HT1080 (cell line): ENCODE measurements at regions not wholly inside any gene's neighbourhood (a gene's known extent, or its start where the extent isn't known, plus 50 kb on each side); places are given as distances from the start of the nearest gene placed in this dataset.

Experiments used
- DNase-seq: peaks from one replicate; pipeline ENCODE4 v3.0.0-alpha.2; 2015; ENCODE audit warnings: low read depth

GRCh38 chr12:19010726-19011125 is 118.8 kb upstream of the PLEKHA5 start:
- no peak for DNase-seq

DNA sequence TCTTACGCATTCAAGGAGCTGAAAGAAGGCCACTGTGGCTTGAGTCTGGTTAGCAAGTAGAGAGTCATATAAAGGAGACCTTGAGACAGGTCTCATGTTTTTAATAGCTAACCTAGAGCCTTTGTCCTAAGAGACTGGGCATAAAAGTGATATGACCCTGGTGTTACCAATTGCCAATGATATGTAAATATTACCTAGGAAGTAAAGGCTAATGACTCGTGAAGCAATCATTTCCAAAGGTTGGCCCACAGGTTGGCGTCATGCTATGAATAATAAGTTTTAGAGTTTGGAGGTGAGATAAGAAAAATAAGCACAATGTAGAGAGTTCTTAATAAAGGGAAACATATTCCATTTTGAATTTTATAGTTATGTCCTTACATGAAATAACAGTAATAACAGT is 116.6 kb upstream of the PLEKHA5 start:
- DNase-seq, result peak; percentile 47

DNA sequence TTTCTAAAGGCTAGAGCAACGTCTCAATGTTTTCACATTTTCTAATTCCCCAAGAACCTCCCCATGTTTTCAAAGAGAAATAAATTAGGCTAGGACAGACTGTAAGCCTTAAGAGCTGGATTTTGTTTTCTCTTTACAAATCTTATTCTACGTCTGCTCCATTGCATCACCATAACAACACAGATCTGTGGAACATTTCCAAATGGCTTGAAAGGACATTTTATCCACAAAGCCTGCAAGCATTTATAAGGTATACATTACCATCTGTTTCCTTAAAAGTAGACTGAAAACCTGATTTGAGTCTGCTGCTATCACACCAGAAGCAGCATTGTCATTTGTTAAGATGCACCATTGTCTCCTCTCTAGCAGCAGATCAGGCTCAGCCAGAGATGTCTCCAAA is 115.3 kb upstream of the PLEKHA5 start:
- no peak for DNase-seq

DNA sequence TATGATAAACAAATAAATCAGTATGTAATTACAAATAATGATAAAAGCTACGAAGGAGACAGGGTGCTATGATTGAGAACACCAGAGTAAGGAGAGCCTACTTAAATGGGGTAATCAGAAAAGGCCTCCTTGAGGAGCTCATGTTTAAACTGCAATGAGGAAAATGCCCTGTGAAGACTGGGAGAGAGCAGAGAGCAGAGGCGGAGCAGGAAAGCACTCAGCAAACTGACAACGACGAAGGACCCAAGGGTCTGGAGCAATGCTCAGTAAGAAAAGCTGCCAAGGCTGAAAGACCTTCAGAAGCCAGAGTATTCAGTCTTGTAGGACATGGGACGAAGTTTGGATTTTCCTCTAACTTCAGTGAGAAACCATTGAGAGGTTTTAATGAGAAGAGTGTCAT is 114.2 kb upstream of the PLEKHA5 start:
- DNase-seq, result no peak

DNA sequence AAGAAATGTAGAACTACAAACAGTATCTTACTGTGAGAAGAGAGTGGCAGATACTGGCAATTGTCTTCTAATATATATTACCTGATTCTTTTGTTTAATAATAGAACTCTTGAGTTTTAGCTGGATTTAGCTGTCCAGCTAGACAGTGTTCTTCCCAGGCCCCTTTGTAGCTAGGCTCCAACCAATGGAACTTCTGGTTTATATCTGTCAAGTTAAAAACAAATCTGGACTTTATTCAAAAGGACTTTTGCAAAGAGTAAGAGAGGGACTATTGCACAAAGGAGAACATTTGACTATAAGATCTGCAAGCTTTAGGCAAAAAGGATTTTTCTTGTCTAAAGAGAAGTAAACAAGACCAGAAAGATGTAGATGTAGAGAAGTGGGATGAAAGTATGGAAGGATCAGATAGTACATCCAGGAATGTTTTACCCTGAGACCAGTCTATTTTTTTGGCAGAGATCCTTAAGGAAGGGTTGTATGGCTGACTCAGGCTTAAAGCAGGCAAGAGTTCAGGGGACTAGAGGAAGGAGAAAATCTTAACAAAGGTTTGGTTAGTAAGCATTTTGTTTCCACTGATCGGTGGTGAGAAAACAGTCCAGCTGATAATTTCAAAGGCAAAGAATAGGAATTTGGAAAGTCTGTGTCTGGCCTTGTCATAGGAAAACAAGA is 111.1 kb upstream of the PLEKHA5 start:
- DNase-seq, result peak; percentile 89

DNA sequence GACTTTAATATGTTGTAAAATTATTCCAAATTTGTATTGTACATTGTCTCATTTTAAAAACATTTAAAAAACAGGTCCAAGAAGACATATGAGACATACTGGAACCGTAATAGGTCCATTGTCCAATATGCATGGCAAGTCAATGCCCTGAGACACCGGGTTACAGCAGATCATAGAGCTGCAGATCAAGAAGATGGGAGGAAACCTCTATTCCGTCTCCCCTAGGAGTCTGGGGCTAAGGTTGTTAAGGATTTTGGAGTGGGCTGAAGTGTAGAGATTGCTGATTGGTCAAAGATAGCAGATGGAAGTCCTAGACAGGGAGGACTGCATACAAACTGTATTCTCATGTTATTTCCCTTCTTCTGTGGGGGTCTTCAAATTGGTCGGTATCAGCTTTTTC is 108.3 kb upstream of the PLEKHA5 start:
- DNase-seq, result no peak

DNA sequence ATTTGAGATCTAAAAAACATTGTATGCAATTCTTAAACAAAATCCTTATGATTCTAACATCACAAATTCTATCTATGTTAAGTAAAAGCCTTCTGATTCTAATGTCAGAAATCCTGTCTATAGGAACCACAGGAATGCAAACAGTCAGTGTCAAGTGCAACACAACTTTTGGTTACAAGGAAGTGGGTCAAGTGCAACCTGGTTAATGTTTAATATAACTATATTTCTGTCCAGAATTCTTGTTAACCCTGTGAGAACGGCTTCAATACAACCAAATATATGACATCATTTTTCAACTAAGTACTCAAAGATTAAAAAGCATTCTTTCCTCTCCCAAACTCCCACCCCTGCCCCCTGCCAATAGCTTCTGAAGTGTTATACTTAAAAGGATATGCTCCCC is 107.9 kb upstream of the PLEKHA5 start:
- no peak for DNase-seq

DNA sequence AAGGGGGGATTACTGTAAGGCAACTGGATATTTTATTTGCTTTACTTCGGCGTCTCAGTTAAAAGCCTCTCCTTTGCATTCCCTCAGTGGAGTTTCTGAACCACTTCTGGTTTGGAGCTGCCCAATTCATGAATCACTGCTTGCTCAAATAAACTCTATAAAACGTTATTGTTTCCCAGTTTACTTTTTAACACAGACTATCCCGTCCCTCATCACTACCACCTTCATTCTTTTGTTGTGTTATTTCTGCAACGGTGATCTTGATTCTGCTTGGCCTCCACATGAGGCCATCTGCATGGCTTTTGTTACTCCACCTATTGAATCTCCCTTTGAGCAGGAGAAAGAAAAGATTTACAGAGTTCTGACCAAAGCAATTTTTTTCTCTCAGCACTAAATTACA is 104.0 kb upstream of the PLEKHA5 start:
- DNase-seq, result peak; percentile 10

- DNase-seq, result no peak
Measured at GRCh38 chr12:19026034-19026433, 103.5 kb upstream of the PLEKHA5 start.

- no peak for DNase-seq
Measured at GRCh38 chr12:19026614-19027488, 102.7 kb upstream of the PLEKHA5 start.

DNA sequence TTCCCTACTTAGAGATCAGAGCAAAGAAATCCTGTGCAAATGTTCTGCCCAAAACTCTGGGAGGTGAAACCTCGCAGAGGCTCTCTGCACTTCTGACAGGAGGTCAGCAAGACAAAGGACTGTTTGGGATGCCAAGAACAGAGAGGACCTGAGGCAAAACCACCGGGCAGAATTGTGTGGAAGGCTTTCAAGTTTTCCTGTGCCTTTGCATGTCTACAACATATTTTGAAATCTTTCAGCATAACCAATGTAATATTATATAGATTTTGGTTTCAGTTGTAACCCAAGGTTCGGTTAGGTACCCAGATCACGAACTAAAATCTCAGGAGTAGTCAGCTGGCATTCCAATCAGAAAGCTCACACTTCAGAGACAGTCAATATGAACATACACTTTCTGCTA is 99.4 kb upstream of the PLEKHA5 start:
- DNase-seq, result no peak

- no peak for DNase-seq
Measured at GRCh38 chr12:19030603-19031002, 98.9 kb upstream of the PLEKHA5 start.

DNA sequence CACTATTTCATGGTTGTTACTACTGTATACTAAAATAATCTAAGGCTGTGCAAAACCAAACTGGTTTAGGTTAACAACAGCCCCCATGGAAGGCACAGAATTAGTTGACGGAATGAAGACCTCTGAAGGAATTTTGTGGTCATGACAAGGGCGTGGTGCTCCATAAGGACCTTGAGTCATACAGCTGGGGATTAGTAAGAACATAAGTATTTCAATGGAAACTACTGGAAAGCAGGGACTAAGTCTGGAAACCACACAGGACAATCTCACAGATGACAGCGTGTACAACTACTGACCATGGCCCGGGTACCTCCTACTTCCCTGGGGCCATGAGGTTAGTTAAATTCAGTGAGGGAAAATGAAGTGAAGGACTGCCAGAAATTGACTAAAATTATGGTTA is 98.5 kb upstream of the PLEKHA5 start:
- DNase-seq, result peak; percentile 95

- no peak for DNase-seq
Measured at GRCh38 chr12:19032826-19033225, 96.7 kb upstream of the PLEKHA5 start.

DNA sequence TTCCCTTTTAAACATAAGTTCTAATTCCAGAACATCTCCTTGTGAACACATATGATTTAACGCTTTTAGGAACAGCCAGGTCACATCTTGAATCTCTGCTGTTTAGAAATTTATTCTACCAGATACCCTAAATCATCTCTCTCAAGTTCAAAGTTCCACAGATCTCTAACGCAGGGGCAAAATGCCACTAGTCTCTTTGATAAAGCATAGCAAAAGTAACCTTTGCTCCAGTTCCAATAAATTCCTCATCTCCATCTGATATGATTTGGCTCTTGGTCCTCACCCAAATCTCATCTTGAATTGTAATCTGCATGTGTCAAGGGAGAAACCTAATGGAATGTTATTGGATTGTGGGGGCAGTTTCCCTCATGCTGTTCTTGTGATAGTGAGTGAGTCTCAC is 96.3 kb upstream of the PLEKHA5 start:
- no peak for DNase-seq

DNA sequence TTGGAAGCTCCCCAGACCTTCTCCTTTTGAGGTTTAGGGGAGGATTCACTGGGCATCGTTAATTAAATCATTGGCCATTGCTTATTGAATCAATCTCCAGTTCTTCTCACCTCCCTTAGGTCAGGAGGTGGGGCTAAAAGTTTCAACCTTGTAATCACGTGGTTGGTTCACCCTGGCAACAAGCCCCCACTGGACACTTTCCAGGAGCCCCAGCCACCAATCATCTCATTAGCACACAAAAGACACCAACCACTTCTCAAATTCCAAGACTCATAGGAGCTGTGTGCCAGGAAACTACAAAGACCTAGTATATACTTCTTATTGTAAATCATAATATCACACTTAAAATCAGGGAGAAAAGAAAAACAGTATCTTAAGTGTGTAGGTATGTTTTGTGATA is 94.6 kb upstream of the PLEKHA5 start:
- no peak for DNase-seq

GRCh38 chr12:19035536-19035935 is 94.0 kb upstream of the PLEKHA5 start:
- DNase-seq, result no peak

DNA sequence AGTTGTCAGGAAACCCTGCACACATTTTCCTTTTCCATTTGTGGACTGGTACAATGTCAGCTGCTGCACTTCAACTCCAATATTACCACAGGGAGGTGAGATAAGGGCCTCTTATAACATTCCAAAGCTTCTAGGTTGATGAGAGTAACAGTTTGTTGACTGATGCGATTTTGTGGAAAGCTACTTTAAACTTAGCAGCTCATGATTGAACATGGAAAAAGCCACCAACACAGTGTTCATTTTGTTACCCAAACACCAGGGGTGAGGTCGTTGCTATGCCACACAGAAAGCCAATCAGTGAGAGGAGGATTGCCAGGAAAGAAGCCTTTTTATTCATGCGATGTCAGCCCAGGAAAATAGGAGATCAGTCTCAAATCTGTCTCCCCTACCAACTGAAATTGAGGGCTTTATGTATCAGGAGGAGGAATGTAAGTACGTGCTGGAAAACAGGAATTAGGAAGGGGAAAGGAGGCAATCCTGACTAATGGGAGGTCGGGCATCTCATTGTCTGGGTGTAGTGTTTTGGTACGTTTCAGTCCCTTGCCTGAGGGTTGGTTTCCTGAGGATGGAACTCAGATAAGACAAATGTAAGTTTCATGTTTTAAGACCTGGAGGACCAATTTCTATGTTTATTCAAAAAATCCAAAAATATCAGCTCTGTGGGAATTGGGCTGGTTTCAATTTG is 92.7 kb upstream of the PLEKHA5 start:
- DNase-seq, result no peak

- no peak for DNase-seq
Measured at GRCh38 chr12:19038209-19038608, 91.3 kb upstream of the PLEKHA5 start.

GRCh38 chr12:19039515-19039914 is 90.0 kb upstream of the PLEKHA5 start:
- no peak for DNase-seq

DNA sequence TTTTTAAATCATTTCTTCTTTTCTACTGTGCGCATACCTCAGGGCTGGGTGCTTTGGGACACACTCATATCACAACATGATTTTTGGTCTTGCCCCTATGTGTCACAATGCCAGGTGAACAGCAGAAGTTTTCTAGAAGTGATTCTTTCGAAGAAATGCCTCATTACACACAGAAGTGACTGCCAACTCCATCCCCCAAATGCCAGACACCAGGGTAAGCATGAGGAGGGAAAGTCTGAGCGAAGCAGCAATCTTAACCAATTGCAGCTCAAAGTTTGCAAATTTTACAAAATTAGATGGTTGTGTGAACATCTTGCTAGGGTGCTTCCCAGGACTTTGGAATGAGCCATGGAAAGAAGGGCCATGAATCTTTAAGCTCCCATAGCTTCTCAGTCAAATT is 87.3 kb upstream of the PLEKHA5 start:
- no peak for DNase-seq

GRCh38 chr12:19044430-19044829 is 85.1 kb upstream of the PLEKHA5 start:
- DNase-seq, result no peak
